ENCODE measurements at regions not wholly inside any gene's neighbourhood (a gene's known extent, or its start where the extent isn't known, plus 50 kb on each side); places are given as distances from the start of the nearest gene placed in this dataset.
"Not testable (repeated sequence)": the region's sequence is repeated elsewhere in the genome, so short reads cannot be mapped to it uniquely, and the experiment has no call there.

DNA sequence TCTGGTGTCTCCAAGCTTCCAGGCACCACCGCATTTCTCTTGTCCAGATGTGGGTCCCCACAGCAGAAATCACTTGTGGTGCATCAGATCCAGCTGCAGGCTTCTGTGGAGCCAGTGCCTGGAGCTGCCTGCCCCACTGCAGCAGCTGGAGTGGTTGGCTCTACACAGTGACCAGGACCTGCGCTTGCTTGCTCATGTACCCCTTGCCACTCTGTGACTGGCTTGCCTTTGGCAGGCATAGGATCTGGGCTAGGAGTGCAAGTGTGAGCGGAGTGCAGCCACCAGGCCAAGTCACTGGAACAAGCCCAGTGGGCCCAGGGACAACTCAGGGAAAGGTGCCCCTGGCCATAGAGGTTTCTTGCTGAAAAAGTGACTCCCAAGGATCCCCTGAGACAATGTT is 1400.0 kb upstream of the ALCAM start:
- no peak for DNase-seq

DNA sequence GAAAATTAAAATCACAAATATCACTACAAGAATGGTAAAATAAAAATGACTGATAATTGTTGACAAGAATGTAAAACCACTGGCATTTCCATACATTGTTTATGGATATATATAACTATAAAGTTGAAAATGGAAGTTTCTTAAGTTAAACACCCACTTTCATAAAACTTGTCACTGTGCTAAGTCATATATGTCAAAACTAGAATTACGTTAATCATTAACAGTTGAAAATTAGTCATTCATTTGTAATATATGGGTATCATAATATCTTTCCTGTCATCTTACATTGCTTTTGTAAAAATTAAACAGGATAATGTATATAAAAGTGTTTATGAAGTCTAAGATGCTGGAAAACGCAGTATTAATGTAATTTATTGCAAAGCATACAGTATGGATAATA is 1398.6 kb upstream of the ALCAM start:
- DNase-seq = no peak

DNA sequence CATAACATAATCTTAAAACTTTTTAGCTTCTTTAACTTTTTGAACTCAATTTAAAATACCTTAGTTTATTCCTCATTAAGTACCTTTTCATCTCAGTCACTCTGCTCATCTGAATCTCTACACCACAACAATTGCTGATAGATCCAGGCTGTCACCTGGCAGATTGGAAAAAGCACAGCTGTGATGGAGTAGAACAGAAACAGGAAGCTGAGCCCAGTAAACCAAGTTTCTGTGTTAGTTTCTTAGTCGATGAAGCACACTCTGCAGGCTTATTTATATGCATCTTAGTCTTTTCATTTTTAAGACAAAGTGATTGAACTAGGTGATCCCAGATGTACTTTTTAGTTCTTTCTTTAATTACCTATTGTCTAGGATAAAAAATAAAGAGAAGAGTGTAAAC is 1398.0 kb upstream of the ALCAM start:
- no peak for DNase-seq

DNA sequence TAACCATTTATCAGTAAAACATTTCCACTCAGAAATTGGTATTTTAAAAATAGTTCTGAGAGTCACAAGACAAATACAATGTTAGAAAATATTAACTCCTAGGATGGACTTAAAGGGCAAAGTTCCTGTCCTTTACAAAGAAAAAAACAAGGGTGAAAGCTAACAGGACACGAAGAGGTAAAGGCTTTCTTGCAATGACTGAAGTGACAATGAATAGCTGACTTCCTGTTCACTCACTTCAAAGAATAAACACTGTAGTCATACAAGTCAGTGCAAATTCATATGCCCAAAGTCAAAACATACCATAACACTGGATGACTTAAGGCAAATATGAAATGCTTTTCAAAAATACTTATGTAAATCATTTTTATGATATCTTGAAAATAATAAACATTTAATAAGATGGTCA is 1389.8 kb upstream of the ALCAM start:
- no peak for DNase-seq

GRCh38 chr3:103977417-103977816 is 1389.3 kb upstream of the ALCAM start:
- DNase-seq = no peak

DNA sequence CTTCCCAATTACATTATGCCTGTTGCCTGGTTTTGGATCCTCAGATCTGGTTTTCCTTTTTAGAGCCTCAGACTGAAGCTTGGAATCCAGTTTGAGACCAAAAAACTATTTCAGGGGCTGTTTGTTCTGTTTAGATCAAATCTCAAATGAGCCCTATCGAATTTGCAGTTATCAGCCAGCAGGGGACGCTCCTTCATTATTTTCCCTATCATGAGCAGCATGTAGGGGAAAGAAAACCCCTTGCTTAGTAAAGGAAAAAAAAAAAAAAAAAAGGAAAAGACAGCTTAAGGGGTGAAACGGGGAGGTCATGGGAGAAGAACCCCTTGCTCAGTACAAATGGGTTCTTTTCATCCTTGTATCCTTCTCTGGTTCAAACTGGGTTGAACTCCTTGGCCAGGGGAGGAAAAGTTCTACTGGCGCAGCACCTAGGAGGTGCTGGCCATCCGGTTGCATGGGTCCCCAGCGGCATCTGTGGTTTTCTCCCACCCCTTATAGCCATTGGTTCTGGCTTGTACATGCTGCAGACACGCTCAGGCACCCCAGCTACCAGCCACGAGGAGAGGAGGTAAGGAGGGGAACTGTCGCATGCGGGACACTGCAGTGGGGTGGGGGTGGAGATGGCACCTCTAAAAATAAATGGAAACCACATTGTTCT is 1375.1 kb upstream of the ALCAM start:
- DNase-seq = no peak

GRCh38 chr3:103992469-103992868 is 1374.2 kb upstream of the ALCAM start:
- DNase-seq = no peak

DNA sequence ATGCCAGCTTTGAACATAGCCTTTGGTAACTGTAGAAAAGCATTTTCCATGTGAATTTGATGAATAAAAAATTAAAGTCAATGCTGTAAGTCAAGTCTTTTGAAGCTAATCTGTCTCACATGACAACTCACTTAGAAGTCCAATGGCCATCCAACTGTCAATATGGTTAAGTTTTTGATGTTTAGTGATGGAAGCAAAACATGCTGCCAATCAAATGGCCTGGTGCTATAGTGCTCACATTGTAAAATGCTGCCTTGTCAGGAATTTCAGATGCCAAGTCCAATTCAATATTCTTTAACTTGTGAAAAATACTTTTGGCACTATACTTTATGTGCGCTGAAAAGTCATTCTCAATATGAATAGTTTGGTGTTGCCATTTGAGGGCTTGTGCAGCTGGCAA is 1361.8 kb upstream of the ALCAM start:
- no peak for DNase-seq

GRCh38 chr3:104005815-104006214 is 1360.9 kb upstream of the ALCAM start:
- no peak for DNase-seq

- no peak for DNase-seq
Observed at GRCh38 chr3:104018541-104018940, 1348.2 kb upstream of the ALCAM start.

DNA sequence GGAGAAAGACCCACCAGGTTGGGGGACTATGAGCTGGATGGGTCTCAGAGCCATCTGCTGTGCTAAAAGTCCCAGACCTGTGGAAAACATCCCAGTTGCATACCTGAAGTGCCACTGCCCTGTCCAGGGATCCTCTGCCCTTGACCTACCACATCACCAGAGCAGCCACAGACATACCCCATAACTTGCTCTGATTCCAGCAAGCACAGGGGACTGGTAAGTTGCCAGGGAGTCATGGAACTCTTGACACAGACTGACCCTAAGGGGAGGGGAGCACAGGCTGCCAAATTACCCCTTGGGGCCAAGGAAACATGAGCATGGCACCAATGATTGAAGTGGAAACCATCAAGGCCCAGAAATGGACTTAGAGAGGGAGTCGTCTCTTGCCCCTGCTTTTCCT is 1335.1 kb upstream of the ALCAM start:
- no peak for DNase-seq

DNA sequence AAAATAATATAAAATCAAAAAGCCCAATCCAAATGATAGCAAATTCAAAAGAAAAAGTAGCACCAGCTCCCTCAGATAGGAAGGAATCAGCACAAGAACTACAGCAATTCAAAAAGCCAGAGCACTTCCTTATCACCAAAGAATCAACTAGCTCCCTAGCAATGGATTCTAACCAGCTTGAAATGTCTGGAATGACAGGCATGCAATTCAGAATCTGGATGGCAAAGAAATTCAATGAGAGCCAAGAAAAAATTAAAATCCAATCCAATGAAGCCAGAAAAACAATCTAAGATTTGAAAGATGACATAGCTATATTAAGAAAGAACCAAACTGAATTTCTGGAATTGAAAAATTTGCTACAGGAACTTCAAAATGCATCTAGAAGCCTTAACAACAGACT is 1334.4 kb upstream of the ALCAM start:
- no peak for DNase-seq

- no peak for DNase-seq
Observed at GRCh38 chr3:104040896-104041295, 1325.8 kb upstream of the ALCAM start.

DNA sequence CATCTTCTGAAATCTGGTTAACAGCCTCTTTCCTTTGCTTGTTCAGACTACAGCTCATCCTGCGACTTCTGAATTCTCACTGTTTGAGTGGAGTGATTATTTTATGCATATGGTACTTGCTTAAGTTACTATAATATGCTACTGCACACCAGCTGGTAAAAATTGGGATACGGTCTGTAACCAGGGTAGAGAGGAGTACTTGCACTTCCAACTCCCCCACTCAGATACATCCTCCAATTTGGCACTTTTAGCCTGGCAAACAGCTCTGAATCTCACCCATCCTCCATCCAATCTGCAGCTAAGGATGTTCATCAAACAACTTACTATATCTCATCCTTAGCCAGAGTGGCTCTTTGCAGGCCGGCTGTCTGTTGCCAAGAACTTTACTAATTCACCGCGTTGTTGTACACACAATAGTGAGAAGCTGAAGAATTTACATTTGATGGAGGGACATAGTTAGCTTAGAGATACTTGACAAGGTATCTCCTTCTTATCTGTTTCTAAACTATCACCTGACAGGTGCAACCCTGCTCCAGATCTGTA is 1323.6 kb upstream of the ALCAM start:
- DNase-seq = peak in 1 of 56 donors; percentile 1

DNA sequence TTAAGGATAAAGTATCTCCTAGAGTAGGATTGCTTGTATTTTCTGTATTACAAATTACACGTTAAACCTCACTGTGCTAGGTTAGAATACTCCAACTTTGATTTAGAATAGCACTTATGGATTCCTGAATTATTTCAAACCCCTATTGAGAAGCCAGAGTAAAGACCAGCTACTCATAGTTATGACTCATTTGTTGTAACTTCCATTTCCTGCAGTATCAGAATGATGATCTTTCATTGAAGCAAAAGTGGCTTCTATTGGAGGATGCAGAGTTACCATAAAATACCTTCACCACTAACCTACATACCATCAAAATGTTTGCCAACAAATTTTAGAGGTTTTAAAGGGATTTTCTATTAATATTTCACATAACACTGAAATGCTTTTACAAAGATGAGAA is 1322.7 kb upstream of the ALCAM start:
- DNase-seq = no peak

- DNase-seq = no peak
Observed at GRCh38 chr3:104066658-104067057, 1300.1 kb upstream of the ALCAM start.

DNA sequence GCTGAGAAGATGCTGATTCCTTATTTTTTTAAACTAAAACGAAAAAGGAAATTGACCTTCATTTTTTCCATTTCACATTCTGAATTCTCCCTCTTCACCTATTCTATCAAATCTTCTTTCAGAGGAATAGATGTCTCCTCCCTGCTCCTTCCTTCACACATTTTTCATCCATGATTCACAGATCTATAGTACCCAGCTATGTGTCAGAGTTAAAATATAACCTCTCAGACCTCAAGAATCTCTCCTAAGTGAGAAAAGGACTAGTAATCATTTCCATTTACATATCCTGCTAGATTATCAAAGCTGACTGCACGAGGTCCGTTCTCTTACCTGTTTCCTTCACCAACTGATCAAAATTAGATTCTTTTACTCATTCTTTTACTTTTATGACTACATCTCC is 1297.6 kb upstream of the ALCAM start:
- DNase-seq = no peak

- no peak for DNase-seq
Observed at GRCh38 chr3:104070906-104071305, 1295.8 kb upstream of the ALCAM start.

DNA sequence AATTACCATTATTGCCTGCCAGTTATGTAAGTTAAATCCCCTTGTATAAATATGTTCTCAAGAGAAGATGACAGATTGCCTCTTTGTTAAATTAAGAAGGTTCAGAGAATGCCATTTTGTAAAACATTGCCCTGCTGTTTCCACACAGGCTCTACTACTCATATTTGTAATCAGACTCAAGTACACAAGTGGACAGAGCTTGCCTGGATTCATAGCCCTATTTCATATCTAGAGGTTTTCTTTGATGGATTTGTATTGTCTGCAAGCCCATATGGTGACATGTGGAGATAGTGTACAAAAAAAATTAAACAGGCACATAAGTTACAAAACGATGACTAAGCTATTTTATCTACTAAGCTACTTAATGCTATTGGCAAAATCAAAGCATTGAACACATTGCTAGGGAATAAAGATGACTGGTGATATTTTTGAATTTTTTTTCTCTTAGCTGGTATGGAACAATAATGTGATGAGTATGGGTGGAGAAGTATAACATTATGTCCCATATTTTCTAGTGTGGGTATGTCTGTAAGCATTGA is 1286.6 kb upstream of the ALCAM start:
- DNase-seq = no peak

DNA sequence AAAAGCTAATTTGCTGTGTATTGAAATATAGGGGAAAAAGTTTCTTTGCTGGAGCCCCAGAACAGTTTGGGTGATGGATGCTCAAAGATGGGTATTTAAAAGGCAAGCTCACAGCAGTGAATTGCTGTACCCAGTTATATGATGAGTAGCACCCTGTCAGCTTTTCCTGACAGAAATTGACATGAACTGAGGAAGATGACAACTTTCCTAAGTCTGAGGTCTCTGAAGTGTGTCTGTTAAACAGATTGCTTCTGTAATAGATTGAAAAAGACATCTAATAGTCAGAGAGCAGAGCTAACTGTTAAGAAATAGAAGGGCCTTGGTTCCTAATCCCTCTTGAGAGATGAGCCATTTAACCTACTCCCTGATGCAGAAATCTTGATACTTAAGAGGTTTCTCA is 1278.0 kb upstream of the ALCAM start:
- no peak for DNase-seq

DNA sequence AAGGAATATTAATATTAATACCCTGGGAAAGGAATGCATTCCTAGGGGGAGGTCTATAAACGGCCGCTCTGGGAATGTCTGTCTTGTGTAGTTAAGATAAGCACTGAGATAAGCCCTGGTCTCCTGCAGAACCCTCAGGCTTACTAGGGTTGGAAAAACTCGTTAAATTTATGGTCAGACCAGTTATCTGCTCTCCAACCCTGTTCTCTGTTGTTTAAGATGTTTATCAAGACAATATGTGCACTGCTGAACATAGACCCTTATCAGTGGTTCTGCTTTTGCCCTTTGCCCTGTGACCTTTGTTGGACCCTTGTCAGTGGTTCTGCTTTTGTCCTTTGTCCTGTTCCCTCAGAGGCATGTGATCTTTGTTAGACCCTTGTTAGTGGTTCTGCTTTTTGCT is 1276.7 kb upstream of the ALCAM start:
- DNase-seq = not testable (repeated sequence)

- no peak for DNase-seq
Observed at GRCh38 chr3:104101736-104102135, 1265.0 kb upstream of the ALCAM start.

DNA sequence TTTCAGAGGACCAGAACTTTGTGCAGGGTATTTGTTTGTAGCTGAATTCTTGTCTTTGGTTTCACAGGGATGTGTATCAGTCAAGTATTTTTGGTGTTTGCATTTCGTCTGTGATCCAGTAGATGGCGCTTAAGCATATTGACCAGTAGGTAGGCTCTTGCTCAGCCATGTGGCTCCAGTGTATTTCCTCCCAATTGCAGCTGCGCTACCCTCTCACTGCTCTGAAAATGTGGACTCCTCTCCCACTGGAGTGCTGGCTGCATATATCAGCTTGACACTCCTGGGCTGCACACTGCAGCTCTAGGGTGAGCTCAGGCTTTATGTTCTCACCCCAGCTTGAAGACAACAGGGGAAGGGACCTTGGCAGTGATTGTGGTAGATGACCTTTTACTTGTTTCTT is 1264.3 kb upstream of the ALCAM start:
- peak in 9 of 56 donors; percentile 1 to 49 (median 9) for DNase-seq

DNA sequence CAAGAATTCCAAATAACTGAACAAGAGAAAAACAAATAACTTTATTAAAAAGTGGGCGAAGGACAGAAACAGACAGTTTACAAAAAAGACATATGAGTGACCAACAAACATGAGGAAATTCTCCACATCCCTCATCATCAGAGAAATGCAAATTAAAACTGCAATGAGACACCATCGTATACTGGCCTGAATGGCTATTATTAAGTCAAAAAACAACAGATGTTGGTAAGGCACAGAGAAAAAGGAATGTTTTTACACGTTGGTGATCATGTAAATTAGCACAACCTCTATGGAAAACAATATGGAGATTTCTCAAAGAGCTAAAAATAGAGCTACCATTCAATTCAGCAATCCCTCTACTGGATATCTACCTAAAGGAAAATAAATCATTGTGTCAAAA is 1260.4 kb upstream of the ALCAM start:
- no peak for DNase-seq

All from amygdala (tissue), 56 donors.